Neural cell (in vitro differentiated cells): ENCODE measurements at regions not wholly inside any gene's neighbourhood (a gene's known extent, or its start where the extent isn't known, plus 50 kb on each side); places are given as distances from the start of the nearest gene placed in this dataset.

Source experiments
- H2AFZ ChIP-seq: fragments of 200-600, 300-800 bp; sonication (generic), shearing (Covaris generic); 2 replicates; pipeline ENCODE4 v1.6.0; 2014; ENCODE audit warnings: low read depth, mild to moderate bottlenecking, antibody characterized with exemption, low read length, moderate library complexity
- H3F3A ChIP-seq: fragments of 200-600 bp; shearing (Covaris generic); 2 replicates; pipeline ENCODE4 v1.6.1; 2016; ENCODE audit warnings: mild to moderate bottlenecking, moderate library complexity, mixed read lengths, antibody characterized with exemption, low read length; ENCODE audit not compliant: insufficient read depth, poor library complexity, severe bottlenecking
- H3K27ac ChIP-seq: fragments of 200-600, 300-800 bp; sonication (generic), shearing (Covaris generic); 2 replicates; pipeline ENCODE4 v1.5.1; 2014; ENCODE audit warnings: mild to moderate bottlenecking, low read length, moderate library complexity
- H3K27me3 ChIP-seq: fragments of 300-800, 200-600 bp; sonication (generic), shearing (Covaris generic); 2 replicates; pipeline ENCODE4 v1.6.0; 2014; ENCODE audit warnings: mild to moderate bottlenecking, low read depth, low read length, moderate library complexity; ENCODE audit not compliant: insufficient read depth
- H3K36me3 ChIP-seq: fragments of 300-800, 200-600 bp; sonication (generic), shearing (Covaris generic); 2 replicates; pipeline ENCODE4 v1.5.1; 2014; ENCODE audit warnings: mild to moderate bottlenecking, antibody characterized with exemption, low read length, moderate library complexity; ENCODE audit not compliant: insufficient read depth
- H3K4me2 ChIP-seq: fragments of 300-800, 200-600 bp; sonication (generic), shearing (Covaris generic); 2 replicates; pipeline ENCODE4 v1.6.0; 2014; ENCODE audit warnings: mild to moderate bottlenecking, low read length
- H3K4me3 ChIP-seq: fragments of 300-800, 200-600 bp; sonication (generic), shearing (Covaris generic); 2 replicates; pipeline ENCODE4 v1.5.1; 2014; ENCODE audit warnings: mild to moderate bottlenecking, low read length, moderate library complexity
- H3K79me2 ChIP-seq: fragments of 200-600 bp; shearing (Covaris generic); replicated peaks from 2 replicates; pipeline ENCODE4 v1.6.0; 2014; ENCODE audit warnings: mild to moderate bottlenecking, low read length, moderate library complexity; ENCODE audit not compliant: insufficient read depth
- H3K9ac ChIP-seq: fragments of 300-800, 200-600 bp; sonication (generic), shearing (Covaris generic); 2 replicates; pipeline ENCODE4 v1.6.1; 2016; ENCODE audit warnings: mild to moderate bottlenecking, low read length, mixed read lengths
- H3K9me2 ChIP-seq: fragments of 200-600 bp; shearing (Covaris generic); 2 replicates; pipeline ENCODE4 v1.6.1; 2016; ENCODE audit warnings: mild to moderate bottlenecking, low read length, mixed read lengths; ENCODE audit not compliant: insufficient read depth
- H3K9me3 ChIP-seq: fragments of 200-600, 300-800 bp; sonication (generic), shearing (Covaris generic); 2 replicates; pipeline ENCODE4 v1.6.1; 2016; ENCODE audit warnings: mild to moderate bottlenecking, mixed run types, low read length, moderate library complexity, mixed read lengths
- H4K20me1 ChIP-seq: fragments of 200-600 bp; shearing (Covaris generic); 2 replicates; pipeline ENCODE4 v1.6.1; 2016; ENCODE audit warnings: mild to moderate bottlenecking, mixed run types; ENCODE audit not compliant: insufficient read depth
- CTCF ChIP-seq: fragments of 450-650 bp; IDR thresholded peaks from 2 replicates; pipeline ENCODE4 v1.5.1; 2014; ENCODE audit warnings: antibody characterized with exemption, mild to moderate bottlenecking, moderate library complexity; ENCODE audit not compliant: poor library complexity, severe bottlenecking
- EP300 ChIP-seq: fragments of 450-650 bp; conservative IDR thresholded peaks from 2 replicates; pipeline ENCODE4 v1.6.1; 2014; ENCODE audit warnings: antibody characterized with exemption, mild to moderate bottlenecking, moderate library complexity; ENCODE audit not compliant: poor library complexity, severe bottlenecking
- EZH2 ChIP-seq: fragments of 200-600, 300-800 bp; shearing (Covaris generic), sonication (generic); IDR thresholded peaks from 2 replicates; pipeline ENCODE4 v1.6.1; 2014; ENCODE audit warnings: antibody characterized with exemption, low read length, borderline replicate concordance, mild to moderate bottlenecking; ENCODE audit not compliant: insufficient read depth, poor library complexity, severe bottlenecking
- MXI1 ChIP-seq: fragments of 450-650 bp; conservative IDR thresholded peaks from 2 replicates; pipeline ENCODE4 v1.6.1; 2014; ENCODE audit warnings: antibody characterized with exemption, mild to moderate bottlenecking; ENCODE audit not compliant: poor library complexity, severe bottlenecking
- POLR2AphosphoS5 ChIP-seq: IDR thresholded peaks from 2 replicates; pipeline ENCODE4 v1.6.1; 2012
- RAD21 ChIP-seq: fragments of 450-650 bp; conservative IDR thresholded peaks from 2 replicates; pipeline ENCODE4 v1.6.1; 2014; ENCODE audit warnings: antibody characterized with exemption, mild to moderate bottlenecking, moderate library complexity
- REST ChIP-seq: IDR thresholded peaks from 2 replicates; pipeline ENCODE4 v1.6.1; 2012; ENCODE audit warnings: borderline replicate concordance
- SMC3 ChIP-seq: fragments of 450-650 bp; conservative IDR thresholded peaks from 2 replicates; pipeline ENCODE4 v1.6.1; 2014; ENCODE audit warnings: antibody characterized with exemption, mild to moderate bottlenecking, moderate library complexity; ENCODE audit not compliant: poor library complexity
- TAF1 ChIP-seq: IDR thresholded peaks from 2 replicates; pipeline ENCODE4 v1.6.1; 2012; ENCODE audit warnings: low read depth

- no peak overlapping the region for H2AFZ ChIP-seq
- H3K9me3 ChIP-seq, result no peaks in the 10 kb centered on the region
- H3F3A ChIP-seq, result no peaks in the 10 kb centered on the region
- H4K20me1 ChIP-seq, result no peaks in the 10 kb centered on the region
- no peak overlapping the region for H3K9ac ChIP-seq
- H3K27me3 ChIP-seq, result no peaks in the 10 kb centered on the region
- H3K9me2 ChIP-seq, result no peaks in the 10 kb centered on the region
- H3K79me2 ChIP-seq, result no peaks in the 10 kb centered on the region
- no peak overlapping the region for H3K4me3 ChIP-seq
- H3K27ac ChIP-seq, result no peak overlapping the region
- H3K36me3 ChIP-seq, result no peaks in the 10 kb centered on the region
- no peak for TF ChIP-seq EP300
- no peak for TF ChIP-seq REST
- TF ChIP-seq EZH2, result no peak
- no peak for TF ChIP-seq MXI1
- no peak for TF ChIP-seq RAD21
- no peak for TF ChIP-seq POLR2AphosphoS5
- TF ChIP-seq CTCF, result no peak
- no peak for TF ChIP-seq TAF1
- no peak for TF ChIP-seq SMC3
- H3K4me2 ChIP-seq, result no peak overlapping the region
These were observed 336.7 kb downstream of the FOXL1 start for GRCh38 chr16:86914876-86915717.

- no peak overlapping the region for H3K27ac ChIP-seq
- no peaks in the 10 kb centered on the region for H3K9me3 ChIP-seq
- no peak overlapping the region for H2AFZ ChIP-seq
- no peaks in the 10 kb centered on the region for H3K79me2 ChIP-seq
- H4K20me1 ChIP-seq, result no peaks in the 10 kb centered on the region
- no peak overlapping the region for H3K4me2 ChIP-seq
- no peak overlapping the region for H3K4me3 ChIP-seq
- no peaks in the 10 kb centered on the region for H3K36me3 ChIP-seq
- no peaks in the 10 kb centered on the region for H3K9me2 ChIP-seq
- no peaks in the 10 kb centered on the region for H3F3A ChIP-seq
- no peaks in the 10 kb centered on the region for H3K27me3 ChIP-seq
- H3K9ac ChIP-seq, result no peak overlapping the region
- TF ChIP-seq POLR2AphosphoS5 (no peak), CTCF (no peak), MXI1 (no peak), SMC3 (no peak), TAF1 (no peak), EP300 (no peak), EZH2 (no peak), REST (no peak), RAD21 (no peak)
These were observed 339.4 kb downstream of the FOXL1 start for GRCh38 chr16:86917471-86918365.
